HG03558 (cell line): ENCODE measurements at regions not wholly inside any gene's neighbourhood (a gene's known extent, or its start where the extent isn't known, plus 50 kb on each side); places are given as distances from the start of the nearest gene placed in this dataset.
A peak's percentile ranks its signal among the peaks of the same experiment; 100 is the strongest.
"Not testable (repeated sequence)": the region's sequence is repeated elsewhere in the genome, so short reads cannot be mapped to it uniquely, and the experiment has no call there.

Experiments used
- ATAC-seq: cut with Tn5 transposase; IDR thresholded peaks from one replicate; pipeline ENCODE4 v1.9.1; 2021; ENCODE audit warnings: moderate number of reproducible peaks; ENCODE audit not compliant: unreplicated experiment; ENCODE audit errors: extremely low read depth

GRCh38 chr10:95137990-95138625 is 55.9 kb upstream of the ACSM6 start:
- not testable (repeated sequence) for ATAC-seq

DNA sequence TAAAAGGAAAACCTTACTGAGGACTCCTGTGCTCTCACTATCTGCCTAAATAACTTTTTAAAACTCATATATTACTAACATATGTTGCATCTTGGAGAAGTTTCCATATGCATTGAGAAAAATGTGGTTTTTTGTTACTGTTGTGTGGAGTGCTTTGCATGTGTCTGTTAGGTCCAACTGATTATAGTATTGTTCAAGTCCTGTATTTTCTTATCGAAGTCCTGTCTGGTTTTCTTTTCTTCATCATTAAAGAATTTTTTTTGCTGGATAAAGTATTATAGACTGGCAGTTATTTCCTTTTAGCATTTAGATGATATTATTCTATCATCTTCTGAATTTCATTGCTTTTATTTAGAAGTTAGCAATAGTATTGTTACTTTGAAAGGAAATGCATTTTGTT is 59.5 kb upstream of the ACSM6 start:
- ATAC-seq: no peak

DNA sequence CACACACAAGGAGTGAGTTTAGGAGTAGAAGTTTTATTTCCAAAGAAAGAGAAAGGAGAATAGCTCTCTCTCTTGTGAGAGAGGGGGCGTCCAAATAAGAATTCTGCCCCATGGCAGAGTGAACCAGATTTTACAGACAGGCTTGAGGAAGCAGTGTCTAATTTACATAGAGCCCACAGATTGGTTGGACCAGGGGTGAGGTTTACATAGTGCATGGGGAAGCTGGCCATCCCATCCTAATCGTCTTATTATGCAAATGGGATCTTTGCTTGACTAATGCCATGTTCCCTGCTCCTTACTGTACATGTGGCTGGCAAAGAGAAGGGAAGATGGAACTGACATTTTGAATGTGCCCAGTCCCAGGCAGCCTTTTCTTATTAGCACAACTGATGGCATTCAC is 60.0 kb upstream of the ACSM6 start:
- ATAC-seq: no peak

DNA sequence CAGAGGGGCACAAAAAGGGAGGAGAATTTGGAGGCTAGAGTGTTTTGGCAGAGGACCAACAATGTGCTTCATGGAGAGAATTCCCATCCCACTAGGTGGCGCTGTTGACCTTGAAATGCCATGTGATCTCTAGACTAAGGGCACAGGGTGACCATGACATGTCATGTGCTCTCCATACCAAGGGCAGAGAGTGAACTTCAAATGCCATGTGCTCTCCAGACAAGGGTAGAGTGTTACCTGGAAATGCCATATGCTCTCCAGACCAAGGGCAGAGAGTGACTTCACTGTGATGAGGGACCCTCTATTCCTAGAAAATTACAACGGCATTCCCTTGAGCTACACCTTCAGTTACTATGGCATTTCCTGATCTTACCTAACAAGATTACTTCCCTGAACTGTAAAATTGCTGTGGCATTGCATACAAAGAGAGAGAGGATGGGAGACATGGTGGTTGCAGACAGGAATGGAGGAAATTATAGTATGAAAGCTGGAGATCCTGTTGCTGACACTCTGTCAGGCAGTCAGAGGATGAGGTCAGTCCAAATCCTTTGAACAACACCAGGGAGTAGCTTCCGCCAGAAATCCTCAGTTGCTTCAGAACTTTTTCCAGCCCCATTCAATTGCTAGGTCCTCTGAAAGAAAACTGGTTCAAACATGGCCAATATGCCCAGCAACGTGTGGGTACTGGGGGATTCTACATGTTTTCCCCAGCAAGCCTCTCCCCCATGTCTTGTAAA is 60.9 kb upstream of the ACSM6 start:
- ATAC-seq: peak; percentile 80

- not testable (repeated sequence) for ATAC-seq
Measured at GRCh38 chr10:95130429-95130828, 61.1 kb upstream of the CYP2C8 start.

- ATAC-seq: no peak
Measured at GRCh38 chr10:95125582-95125981, 56.3 kb upstream of the CYP2C8 start.

DNA sequence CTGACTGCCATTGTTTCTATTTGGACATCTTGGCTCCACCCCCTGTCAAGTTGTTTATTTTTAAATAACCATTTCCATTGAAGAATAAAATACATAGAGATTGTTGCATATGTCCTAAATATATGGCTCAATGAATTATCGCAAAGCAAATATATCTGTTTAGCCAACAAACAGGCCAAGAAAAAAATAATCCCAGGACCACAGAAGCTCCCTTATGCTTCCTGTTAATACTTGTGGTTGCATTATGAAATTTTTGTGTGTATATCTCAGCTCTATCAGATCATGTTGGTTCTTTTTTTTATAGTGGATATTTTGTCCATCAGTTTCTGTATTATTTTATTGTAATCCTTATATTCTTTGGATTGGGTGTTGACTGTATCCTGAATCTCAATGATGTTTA is 53.4 kb upstream of the CYP2C8 start:
- no peak for ATAC-seq

DNA sequence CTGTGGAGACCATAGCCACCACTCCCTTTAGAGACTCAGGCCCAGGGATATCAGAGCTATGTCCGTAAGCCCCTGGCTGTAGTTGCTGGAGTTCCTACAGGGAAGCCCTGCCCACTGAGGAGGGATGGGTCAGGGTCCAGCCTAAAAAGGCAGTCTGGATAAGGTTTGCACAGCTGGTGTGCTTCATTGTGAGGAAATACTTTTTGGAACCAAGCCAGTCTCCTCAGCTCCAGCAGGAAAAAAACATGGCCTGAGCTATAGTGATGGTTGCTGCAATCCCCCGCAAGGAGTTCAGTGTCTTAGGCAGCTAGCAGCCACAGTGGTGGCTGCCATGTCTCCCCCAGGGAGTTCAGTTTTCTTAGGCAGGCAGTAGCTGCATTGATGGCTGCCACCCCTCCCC is 52.6 kb upstream of the CYP2C8 start:
- ATAC-seq: no peak
